ENCODE measurements at regions not wholly inside any gene's neighbourhood (a gene's known extent, or its start where the extent isn't known, plus 50 kb on each side); places are given as distances from the start of the nearest gene placed in this dataset.

DNA sequence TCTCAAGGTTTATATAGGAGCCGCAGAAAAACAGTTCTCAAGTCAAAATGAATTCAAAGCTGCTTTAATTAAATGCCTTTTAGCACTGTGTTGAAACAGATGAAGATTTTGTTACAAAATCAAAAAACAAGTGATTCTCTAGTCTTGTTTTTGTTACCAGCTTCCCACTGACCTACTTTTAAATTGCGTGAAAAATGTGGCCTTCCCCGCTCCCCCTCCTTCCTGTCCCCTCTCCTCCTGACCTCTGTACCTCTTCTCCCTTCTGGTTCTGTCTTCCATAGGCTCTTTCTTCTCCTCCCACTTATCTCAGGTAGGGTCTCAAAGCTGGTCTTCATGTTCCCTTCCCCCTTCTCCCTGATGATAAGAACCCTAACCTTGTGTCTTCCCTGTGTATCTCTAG, 90.0 kb upstream of the MDM1 start:
- Histone ChIP-seq H3K4me1 (ENCODE audit: control insufficient read depth, insufficient read depth, low read length) (no peaks in the 10 kb centered on the region), H3K9me3 (ENCODE audit: control insufficient read depth, insufficient read depth, low read depth, low read length) (no peaks in the 10 kb centered on the region), H3K4me3 (ENCODE audit: low read depth, low read length) (no peak overlapping the region), H3K27ac (ENCODE audit: extremely low read depth, low read depth, low read length) (no peak overlapping the region), H3K36me3 (ENCODE audit: control insufficient read depth in 2 of 2, insufficient read depth in 1 of 2, low read length in 2 of 2) (no peaks in the 10 kb centered on the region)
- CTCF ChIA-PET: no interaction called here
- POLR2A ChIA-PET: no interaction called here
- TF ChIP-seq BCL11B (tag by site-specific recombination; IDR thresholded peaks at IDR 0.05; ENCODE audit: low read depth) (no peak), ZNF677 (tag by site-specific recombination; IDR thresholded peaks at IDR 0.05) (no peak), WT1 (tag by site-specific recombination; IDR thresholded peaks at IDR 0.05) (no peak), ZNF76 (tag by site-specific recombination; IDR thresholded peaks at IDR 0.05; ENCODE audit: borderline replicate concordance, low read depth) (no peak), ZNF174 (tag by site-specific recombination; IDR thresholded peaks at IDR 0.05) (no peak), ZNF529 (tag by site-specific recombination; IDR thresholded peaks at IDR 0.05; ENCODE audit: insufficient replicate concordance) (no peak), TCF7L2 (IDR thresholded peaks at IDR 0.05; ENCODE audit: borderline replicate concordance, low read depth, low read length) (no peak), ZNF121 (tag by site-specific recombination; IDR thresholded peaks at IDR 0.05) (no peak), ZNF701 (tag by site-specific recombination; IDR thresholded peaks at IDR 0.05) (no peak), TRIM28 (IDR thresholded peaks at IDR 0.05; ENCODE audit: borderline replicate concordance, low read length) (no peak), ZNF426 (tag by site-specific recombination; IDR thresholded peaks at IDR 0.05) (no peak), EGR2 (tag by site-specific recombination; IDR thresholded peaks at IDR 0.05; ENCODE audit: low read depth) (no peak), ZBTB8A (tag by site-specific recombination; IDR thresholded peaks at IDR 0.05) (no peak), SALL2 (tag by site-specific recombination; IDR thresholded peaks at IDR 0.05; ENCODE audit: borderline replicate concordance) (no peak), ZBTB1 (tag by site-specific recombination; IDR thresholded peaks at IDR 0.05) (no peak), HOXC10 (CRISPR knock-in tag; IDR thresholded peaks at IDR 0.05) (no peak), ZNF311 (tag by site-specific recombination; IDR thresholded peaks at IDR 0.05; ENCODE audit: borderline replicate concordance) (no peak)
- TF ChIP-seq, protein P1, sequence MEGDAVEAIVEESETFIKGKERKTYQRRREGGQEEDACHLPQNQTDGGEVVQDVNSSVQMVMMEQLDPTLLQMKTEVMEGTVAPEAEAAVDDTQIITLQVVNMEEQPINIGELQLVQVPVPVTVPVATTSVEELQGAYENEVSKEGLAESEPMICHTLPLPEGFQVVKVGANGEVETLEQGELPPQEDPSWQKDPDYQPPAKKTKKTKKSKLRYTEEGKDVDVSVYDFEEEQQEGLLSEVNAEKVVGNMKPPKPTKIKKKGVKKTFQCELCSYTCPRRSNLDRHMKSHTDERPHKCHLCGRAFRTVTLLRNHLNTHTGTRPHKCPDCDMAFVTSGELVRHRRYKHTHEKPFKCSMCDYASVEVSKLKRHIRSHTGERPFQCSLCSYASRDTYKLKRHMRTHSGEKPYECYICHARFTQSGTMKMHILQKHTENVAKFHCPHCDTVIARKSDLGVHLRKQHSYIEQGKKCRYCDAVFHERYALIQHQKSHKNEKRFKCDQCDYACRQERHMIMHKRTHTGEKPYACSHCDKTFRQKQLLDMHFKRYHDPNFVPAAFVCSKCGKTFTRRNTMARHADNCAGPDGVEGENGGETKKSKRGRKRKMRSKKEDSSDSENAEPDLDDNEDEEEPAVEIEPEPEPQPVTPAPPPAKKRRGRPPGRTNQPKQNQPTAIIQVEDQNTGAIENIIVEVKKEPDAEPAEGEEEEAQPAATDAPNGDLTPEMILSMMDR (tag by site-specific recombination; IDR thresholded peaks at IDR 0.05): no peak
- TF ChIP-seq, protein P2, sequence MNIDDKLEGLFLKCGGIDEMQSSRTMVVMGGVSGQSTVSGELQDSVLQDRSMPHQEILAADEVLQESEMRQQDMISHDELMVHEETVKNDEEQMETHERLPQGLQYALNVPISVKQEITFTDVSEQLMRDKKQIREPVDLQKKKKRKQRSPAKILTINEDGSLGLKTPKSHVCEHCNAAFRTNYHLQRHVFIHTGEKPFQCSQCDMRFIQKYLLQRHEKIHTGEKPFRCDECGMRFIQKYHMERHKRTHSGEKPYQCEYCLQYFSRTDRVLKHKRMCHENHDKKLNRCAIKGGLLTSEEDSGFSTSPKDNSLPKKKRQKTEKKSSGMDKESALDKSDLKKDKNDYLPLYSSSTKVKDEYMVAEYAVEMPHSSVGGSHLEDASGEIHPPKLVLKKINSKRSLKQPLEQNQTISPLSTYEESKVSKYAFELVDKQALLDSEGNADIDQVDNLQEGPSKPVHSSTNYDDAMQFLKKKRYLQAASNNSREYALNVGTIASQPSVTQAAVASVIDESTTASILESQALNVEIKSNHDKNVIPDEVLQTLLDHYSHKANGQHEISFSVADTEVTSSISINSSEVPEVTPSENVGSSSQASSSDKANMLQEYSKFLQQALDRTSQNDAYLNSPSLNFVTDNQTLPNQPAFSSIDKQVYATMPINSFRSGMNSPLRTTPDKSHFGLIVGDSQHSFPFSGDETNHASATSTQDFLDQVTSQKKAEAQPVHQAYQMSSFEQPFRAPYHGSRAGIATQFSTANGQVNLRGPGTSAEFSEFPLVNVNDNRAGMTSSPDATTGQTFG (tag by site-specific recombination; IDR thresholded peaks at IDR 0.05; ENCODE audit: borderline replicate concordance): no peak

DNA sequence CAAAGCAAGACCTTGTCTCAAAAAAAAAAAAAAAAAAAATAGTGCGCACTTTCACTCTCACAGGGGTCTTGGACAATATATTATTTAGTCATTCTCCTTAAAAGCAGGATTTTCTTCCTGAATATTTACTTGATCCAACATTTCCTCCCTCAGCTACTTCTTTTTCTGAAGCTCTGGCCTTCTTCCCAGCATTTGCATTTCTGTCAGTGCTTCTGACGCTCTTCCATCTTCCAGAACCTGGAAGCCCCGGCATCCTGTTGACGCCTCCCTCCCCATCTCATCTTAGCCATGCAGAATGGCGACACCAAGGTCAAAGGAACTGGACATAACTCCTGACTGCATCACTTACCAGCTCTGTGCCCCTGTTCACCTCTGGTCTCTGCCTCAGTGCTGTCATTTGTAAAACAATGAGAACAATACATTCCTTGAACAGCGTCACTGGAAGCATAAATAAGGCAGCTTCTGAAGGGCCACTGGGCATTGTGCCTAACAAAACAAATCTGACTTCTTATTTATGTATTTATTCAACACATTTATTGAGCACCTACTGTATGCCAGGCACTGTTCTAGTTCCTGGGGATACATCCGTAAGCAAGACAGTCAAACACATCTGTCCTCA, 90.9 kb upstream of the MDM1 start:
- H3K4me1 ChIP-seq (ENCODE audit: control insufficient read depth, insufficient read depth, low read length): no peaks in the 10 kb centered on the region
- no peaks in the 10 kb centered on the region for H3K9me3 ChIP-seq (ENCODE audit: control insufficient read depth, insufficient read depth, low read depth, low read length)
- ChIA-PET POLR2A (no interaction called here), CTCF (no interaction called here)
- no peak overlapping the region for H3K27ac ChIP-seq (ENCODE audit: extremely low read depth, low read depth, low read length)
- no peak overlapping the region for H3K4me3 ChIP-seq (ENCODE audit: low read depth, low read length)
- no peaks in the 10 kb centered on the region for H3K36me3 ChIP-seq (ENCODE audit: control insufficient read depth in 2 of 2, insufficient read depth in 1 of 2, low read length in 2 of 2)
- no peak for TF ChIP-seq EGR2 (tag by site-specific recombination; IDR thresholded peaks at IDR 0.05; ENCODE audit: low read depth)
- no peak for TF ChIP-seq ZNF830 (tag by site-specific recombination; IDR thresholded peaks at IDR 0.05; ENCODE audit: low read depth)
- TF ChIP-seq, protein P3, sequence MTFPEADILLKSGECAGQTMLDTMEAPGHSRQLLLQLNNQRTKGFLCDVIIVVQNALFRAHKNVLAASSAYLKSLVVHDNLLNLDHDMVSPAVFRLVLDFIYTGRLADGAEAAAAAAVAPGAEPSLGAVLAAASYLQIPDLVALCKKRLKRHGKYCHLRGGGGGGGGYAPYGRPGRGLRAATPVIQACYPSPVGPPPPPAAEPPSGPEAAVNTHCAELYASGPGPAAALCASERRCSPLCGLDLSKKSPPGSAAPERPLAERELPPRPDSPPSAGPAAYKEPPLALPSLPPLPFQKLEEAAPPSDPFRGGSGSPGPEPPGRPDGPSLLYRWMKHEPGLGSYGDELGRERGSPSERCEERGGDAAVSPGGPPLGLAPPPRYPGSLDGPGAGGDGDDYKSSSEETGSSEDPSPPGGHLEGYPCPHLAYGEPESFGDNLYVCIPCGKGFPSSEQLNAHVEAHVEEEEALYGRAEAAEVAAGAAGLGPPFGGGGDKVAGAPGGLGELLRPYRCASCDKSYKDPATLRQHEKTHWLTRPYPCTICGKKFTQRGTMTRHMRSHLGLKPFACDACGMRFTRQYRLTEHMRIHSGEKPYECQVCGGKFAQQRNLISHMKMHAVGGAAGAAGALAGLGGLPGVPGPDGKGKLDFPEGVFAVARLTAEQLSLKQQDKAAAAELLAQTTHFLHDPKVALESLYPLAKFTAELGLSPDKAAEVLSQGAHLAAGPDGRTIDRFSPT (tag by site-specific recombination; IDR thresholded peaks at IDR 0.05): no peak
- TF ChIP-seq ZNF837 (tag by site-specific recombination; IDR thresholded peaks at IDR 0.05): no peak
- no peak for TF ChIP-seq ZNF561 (tag by site-specific recombination; IDR thresholded peaks at IDR 0.05; ENCODE audit: borderline replicate concordance)
- no peak for TF ChIP-seq ZNF660 (tag by site-specific recombination; IDR thresholded peaks at IDR 0.05)
- TF ChIP-seq ZNF544 (tag by site-specific recombination; IDR thresholded peaks at IDR 0.05): no peak
- TF ChIP-seq, protein P4, sequence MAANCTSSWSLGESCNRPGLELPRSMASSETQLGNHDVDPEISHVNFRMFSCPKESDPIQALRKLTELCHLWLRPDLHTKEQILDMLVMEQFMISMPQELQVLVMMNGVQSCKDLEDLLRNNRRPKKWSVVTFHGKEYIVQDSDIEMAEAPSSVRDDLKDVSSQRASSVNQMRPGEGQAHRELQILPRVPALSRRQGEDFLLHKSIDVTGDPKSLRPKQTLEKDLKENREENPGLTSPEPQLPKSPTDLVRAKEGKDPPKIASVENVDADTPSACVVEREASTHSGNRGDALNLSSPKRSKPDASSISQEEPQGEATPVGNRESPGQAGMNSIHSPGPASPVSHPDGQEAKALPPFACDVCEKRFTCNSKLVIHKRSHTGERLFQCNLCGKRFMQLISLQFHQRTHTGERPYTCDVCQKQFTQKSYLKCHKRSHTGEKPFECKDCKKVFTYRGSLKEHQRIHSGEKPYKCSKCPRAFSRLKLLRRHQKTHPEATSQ (tag by site-specific recombination; IDR thresholded peaks at IDR 0.05): no peak
- no peak for TF ChIP-seq ZNF366 (tag by site-specific recombination; conservative IDR thresholded peaks at IDR 0.05)
- TF ChIP-seq ZNF211 (tag by site-specific recombination; IDR thresholded peaks at IDR 0.05; ENCODE audit: low read depth): no peak
- no peak for TF ChIP-seq ZNF157 (tag by site-specific recombination; IDR thresholded peaks at IDR 0.05)

Data from HEK293 (cell line).